GM18907 (cell line): ENCODE measurements at regions not wholly inside any gene's neighbourhood (a gene's known extent, or its start where the extent isn't known, plus 50 kb on each side); places are given as distances from the start of the nearest gene placed in this dataset.
"Not testable (repeated sequence)": the region's sequence is repeated elsewhere in the genome, so short reads cannot be mapped to it uniquely, and the experiment has no call there.

ENCODE experiments used
- ATAC-seq: cut with Tn5 transposase; IDR thresholded peaks from one replicate; pipeline ENCODE4 v1.9.1; 2021; ENCODE audit warnings: mild to moderate bottlenecking, moderate library complexity; ENCODE audit not compliant: unreplicated experiment

GRCh38 chr1:146654763-146655162 lies 283.4 kb upstream of the NBPF12 start:
- ATAC-seq, result not testable (repeated sequence)

DNA sequence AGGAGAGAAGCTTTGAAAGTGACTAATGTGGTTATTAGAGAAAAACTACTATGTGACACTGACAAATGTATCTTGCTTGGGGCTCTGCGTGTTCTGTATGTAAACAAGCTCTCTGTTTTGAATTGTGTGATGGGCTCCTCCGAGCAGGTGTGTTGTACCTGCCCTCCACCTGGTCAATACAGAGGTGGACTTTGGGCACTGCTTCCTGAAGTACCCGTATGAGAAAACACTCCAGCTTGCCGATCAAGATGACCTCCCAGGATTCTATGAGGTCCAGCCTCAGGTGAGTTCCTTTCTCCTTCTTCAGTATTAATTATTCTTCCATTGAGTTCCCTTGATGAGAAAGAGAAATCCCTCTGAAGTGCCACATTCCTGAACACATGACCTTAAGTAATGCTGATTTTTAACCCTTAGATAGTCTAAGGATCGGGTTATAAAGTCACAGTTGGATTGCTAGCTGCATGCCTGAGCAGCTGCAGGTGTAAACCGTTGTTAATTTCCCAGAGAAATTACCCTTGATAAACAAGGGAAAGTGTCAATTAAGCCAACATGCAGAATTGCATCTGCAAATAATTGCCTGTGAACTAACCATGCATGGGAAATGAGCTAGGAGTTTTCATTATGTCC lies 292.0 kb upstream of the NBPF12 start:
- ATAC-seq, result not testable (repeated sequence)

- ATAC-seq, result not testable (repeated sequence)
Measured at GRCh38 chr1:146641534-146641933, 296.6 kb upstream of the NBPF12 start.

- ATAC-seq, result not testable (repeated sequence)
Measured at GRCh38 chr1:146640671-146641070, 297.5 kb upstream of the NBPF12 start.

- ATAC-seq, result not testable (repeated sequence)
Measured at GRCh38 chr1:146630302-146630701, 307.8 kb upstream of the NBPF12 start.

DNA sequence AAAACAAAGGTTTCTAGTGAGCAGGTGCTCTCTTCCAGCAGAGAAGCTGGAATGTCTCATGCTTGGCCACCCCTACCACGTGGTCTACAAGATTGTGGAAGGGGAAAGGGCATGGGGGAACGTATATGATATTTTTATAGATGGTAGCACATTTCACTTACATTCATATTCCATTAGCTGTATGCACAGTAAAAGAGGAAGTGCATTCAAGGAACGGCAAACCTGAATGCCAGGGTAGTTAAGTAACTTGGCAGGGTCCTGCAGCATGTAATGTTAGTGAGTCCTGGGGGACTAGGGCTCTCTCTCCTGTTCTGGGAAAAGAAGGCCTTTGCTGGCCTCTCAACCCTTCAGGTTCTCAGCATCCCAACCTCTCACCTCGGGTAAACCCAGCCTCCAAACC lies 319.5 kb upstream of the NBPF12 start:
- not testable (repeated sequence) for ATAC-seq

- not testable (repeated sequence) for ATAC-seq
Measured at GRCh38 chr1:146604681-146605080, 333.4 kb upstream of the NBPF12 start.

GRCh38 chr1:146600720-146601307 lies 337.3 kb upstream of the NBPF12 start:
- not testable (repeated sequence) for ATAC-seq

GRCh38 chr1:146599906-146600305 lies 338.2 kb upstream of the NBPF12 start:
- ATAC-seq, result not testable (repeated sequence)

GRCh38 chr1:146581229-146581628 lies 352.4 kb upstream of the NOTCH2NLA start:
- ATAC-seq, result not testable (repeated sequence)

DNA sequence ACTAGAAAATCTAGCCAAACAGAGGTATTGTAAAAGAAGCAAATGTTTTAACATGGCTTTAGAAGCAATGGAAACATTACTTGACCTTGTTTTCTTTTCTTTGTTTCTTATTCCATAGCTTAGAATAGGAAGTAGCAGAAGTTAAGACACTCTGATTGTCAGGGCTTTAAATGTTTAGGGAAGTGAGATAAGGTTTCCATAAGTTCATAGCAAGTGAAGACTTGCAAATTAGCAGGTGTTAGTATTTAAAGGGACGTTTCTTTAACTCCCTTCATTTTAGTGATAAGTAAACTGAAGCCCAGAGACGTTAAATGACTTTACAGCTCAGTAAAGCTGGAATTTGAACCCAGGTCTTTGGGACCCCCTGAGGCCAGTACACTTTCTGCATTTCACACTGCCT lies 338.7 kb upstream of the NOTCH2NLA start:
- not testable (repeated sequence) for ATAC-seq

DNA sequence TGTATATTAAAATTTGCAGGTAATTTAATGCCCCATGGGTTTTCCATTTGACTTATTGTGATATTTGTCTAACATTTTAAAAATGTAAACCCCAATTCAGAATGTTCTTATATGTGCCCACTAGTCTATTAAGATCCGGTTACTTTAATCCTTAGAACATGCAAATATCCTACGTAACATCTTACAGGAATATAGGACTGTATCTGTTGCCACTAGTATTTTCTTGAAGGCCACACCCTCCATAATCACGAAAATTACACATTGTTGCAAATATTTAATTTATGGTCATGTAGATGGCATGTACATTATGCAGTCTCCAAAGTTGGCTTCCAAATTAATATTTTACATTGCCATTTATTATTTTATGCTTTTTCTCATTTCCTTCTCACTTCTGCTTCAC lies 329.2 kb upstream of the NOTCH2NLA start:
- not testable (repeated sequence) for ATAC-seq

GRCh38 chr1:146556405-146556804 lies 327.6 kb upstream of the NOTCH2NLA start:
- ATAC-seq, result not testable (repeated sequence)

GRCh38 chr1:146552414-146552813 lies 323.6 kb upstream of the NOTCH2NLA start:
- ATAC-seq, result not testable (repeated sequence)

GRCh38 chr1:146548684-146549083 lies 319.9 kb upstream of the NOTCH2NLA start:
- not testable (repeated sequence) for ATAC-seq

GRCh38 chr1:146546189-146546588 lies 317.4 kb upstream of the NOTCH2NLA start:
- not testable (repeated sequence) for ATAC-seq

DNA sequence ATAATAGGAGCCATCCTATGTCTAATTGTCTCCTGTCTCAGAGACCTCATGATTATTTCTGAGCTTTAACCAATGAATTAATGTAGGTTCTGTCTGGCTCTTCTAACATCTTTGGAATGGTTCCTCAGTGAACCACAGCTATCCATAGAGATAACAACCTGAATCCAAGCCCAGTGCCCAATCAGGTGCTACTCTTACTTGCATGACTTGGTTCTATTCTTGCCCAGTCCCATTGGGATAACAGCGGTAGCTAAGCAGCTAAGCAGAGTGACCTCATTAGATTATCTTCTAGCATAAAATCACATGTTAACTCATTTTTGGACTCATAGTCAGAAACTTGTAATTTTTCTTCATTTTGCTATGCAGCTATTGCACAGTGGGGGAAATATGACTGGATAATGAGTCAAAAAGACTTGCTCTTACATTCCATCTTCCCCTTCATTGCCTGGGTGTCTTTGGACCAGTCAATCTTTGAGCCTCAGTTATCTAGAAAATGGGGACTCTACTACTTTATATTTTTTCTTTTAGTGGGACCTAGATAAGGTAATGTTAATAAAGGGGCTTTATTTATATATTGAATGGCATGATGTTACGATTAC lies 309.1 kb upstream of the NOTCH2NLA start:
- ATAC-seq, result not testable (repeated sequence)

DNA sequence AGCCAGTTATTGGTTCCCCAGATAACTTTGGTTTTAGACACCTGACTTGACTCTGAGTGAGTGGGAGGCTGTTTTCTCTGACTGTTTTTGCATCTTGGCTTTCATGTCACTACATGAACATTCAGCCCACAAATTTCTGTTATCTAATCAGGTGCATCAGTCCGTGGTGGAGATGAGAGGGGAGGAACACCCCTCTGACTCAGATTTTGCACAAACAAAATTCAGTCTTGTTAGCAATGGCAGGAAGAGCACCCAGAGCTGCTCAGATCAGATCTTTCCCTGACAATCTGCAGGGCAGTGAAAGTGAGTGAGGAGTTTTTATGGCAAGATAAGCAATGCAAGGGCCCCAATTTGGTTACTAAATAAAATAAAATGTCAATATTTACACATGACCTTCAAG lies 307.2 kb upstream of the NOTCH2NLA start:
- not testable (repeated sequence) for ATAC-seq

DNA sequence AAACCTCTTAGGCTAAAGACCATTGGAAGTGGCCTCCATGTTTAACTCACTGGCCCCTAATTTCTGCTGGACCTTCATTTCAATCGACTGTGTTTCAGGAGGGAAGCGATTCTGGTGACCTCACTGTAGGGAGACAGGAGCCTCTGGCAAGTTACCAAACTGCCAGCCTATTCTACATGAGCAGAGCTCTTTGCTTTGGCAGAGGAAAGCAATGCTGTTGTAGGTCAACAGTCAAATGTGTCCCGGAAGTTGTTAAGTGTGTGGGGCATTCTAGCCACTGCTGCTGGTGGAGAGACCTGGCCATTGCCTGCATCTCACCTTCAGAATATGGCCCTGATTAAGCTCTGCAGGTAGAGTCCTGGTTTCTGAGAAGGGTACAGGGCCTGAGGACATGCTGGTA lies 306.8 kb upstream of the NOTCH2NLA start:
- not testable (repeated sequence) for ATAC-seq

GRCh38 chr1:146530958-146531357 lies 302.1 kb upstream of the NOTCH2NLA start:
- not testable (repeated sequence) for ATAC-seq

DNA sequence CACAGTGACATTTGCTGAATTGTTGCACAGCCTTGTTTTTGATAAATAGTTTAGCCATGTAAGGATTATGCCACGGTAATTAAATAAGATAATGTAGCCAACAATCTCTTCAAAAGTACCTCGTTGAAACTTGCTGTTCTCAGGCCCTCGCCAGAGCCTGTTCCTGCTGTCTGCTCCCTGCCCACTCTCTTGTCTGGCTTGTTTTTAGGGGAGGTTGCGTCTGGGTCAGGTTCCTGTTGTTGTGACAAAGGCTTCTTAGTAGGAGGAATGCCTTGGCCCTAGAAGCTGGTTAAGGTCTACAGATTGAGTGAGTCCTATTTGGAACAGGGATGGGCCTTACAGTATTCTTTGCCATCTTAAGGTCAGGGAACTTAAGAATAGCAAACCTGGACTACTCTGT lies 294.0 kb upstream of the NOTCH2NLA start:
- ATAC-seq, result not testable (repeated sequence)

DNA sequence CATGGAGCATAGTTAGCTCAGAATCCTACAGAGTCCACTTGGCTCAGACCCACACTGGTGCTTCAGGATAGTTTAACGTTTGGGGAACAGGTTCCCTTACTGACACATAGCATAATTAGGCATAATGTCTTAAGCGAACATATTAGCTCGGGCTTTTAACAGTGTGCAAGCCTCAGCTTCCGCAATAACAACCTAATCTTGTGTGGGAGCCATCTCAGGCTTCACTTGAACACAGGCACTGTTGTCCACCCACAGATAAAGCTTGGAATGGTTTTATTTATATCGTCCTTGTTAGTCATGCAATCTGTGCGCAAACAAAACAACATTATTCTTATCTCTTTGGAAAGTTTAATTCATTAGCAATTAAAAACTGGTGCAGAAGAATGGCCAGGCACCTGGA lies 293.5 kb upstream of the NOTCH2NLA start:
- ATAC-seq, result not testable (repeated sequence)
